Testis (tissue), 2 donors: ENCODE measurements at regions not wholly inside any gene's neighbourhood (a gene's known extent, or its start where the extent isn't known, plus 50 kb on each side); places are given as distances from the start of the nearest gene placed in this dataset.

Experiments
- DNase-seq: peaks from one replicate; pipeline ENCODE4 v3.0.0-alpha.2; 2019
- H3K27ac ChIP-seq, 2 donors: fragments of 200-600 bp; sonication (generic); one replicate each; pipeline ENCODE4 v1.5.1; 2019
- H3K27me3 ChIP-seq: fragments of 200-600 bp; sonication (generic); one replicate; pipeline ENCODE4 v1.5.1; 2019
- H3K36me3 ChIP-seq: fragments of 200-600 bp; sonication (generic); one replicate; pipeline ENCODE4 v1.5.1; 2017; ENCODE audit warnings: low read depth; ENCODE audit errors: missing control alignments
- H3K4me1 ChIP-seq: fragments of 200-600 bp; sonication (generic); one replicate; pipeline ENCODE4 v1.5.1; 2019
- H3K4me3 ChIP-seq, 2 donors: fragments of 200-600 bp; sonication (generic); one replicate each; pipeline ENCODE4 v1.5.1; 2017 to 2019
- H3K9me3 ChIP-seq: fragments of 200-600 bp; sonication (generic); one replicate; pipeline ENCODE4 v1.5.1; 2017
- CTCF ChIP-seq, 3 experiments: fragments of 450-650 bp in 2 of 3; fragments of 200-600 bp in 1 of 3; sonication (generic) in 1 of 3; IDR thresholded peaks; one replicate each; pipeline ENCODE4 v1.5.1; 2016 to 2019; ENCODE audit warnings: antibody characterized with exemption in 3 of 3, mild to moderate bottlenecking in 2 of 3, moderate library complexity in 1 of 3
- POLR2A ChIP-seq: fragments of 450-650 bp; IDR thresholded peaks from one replicate; pipeline ENCODE4 v1.6.1; 2017; ENCODE audit warnings: antibody characterized with exemption, mild to moderate bottlenecking, moderate library complexity
- WGBS, 2 donors: methylation state at CpG; one replicate each; pipeline ENCODE4 v1.1.5; 2018; 5-methylcytosine and 5-hydroxymethylcytosine counted together
- intact Hi-C: fragments of 100-400 bp; cut with DNase I; formaldehyde crosslinking; loops from one replicate; pipeline ENCODE4 v1.15.1; 2023; ENCODE audit warnings: low total_unique reads

- 67 to 81% methylated on average over 2 of the region's 2 CpGs for whole genome bisulfite sequencing, 2 donors
- TF ChIP-seq POLR2A (no peak), CTCF (IDR thresholded peaks at IDR 0.05) (no peak)
- intact Hi-C loops, result no loop called here
- no peak overlapping the region for H3K27ac ChIP-seq
- no peaks in the 10 kb centered on the region for H3K36me3 ChIP-seq
- H3K4me1 ChIP-seq, result no peaks in the 10 kb centered on the region
- no peak overlapping the region for H3K4me3 ChIP-seq
- no peaks in the 10 kb centered on the region for H3K9me3 ChIP-seq
- no peak for DNase-seq
- no peaks in the 10 kb centered on the region for H3K27me3 ChIP-seq
These were observed 303.9 kb downstream of the ZEB2 start for GRCh38 chr2:144215701-144216675.

- H3K36me3 ChIP-seq, result no peaks in the 10 kb centered on the region
- DNase-seq, result no peak
- no peaks in the 10 kb centered on the region for H3K9me3 ChIP-seq
- 95 to 96% methylated on average over 1 of the region's 1 CpG for WGBS, 2 donors
- H3K4me1 ChIP-seq, result no peaks in the 10 kb centered on the region
- no peak overlapping the region for H3K27ac ChIP-seq
- intact Hi-C loops, result no loop called here
- TF ChIP-seq POLR2A (no peak), CTCF (IDR thresholded peaks at IDR 0.05) (no peak)
- no peak overlapping the region for H3K4me3 ChIP-seq
- H3K27me3 ChIP-seq, result no peaks in the 10 kb centered on the region
These were observed 304.7 kb downstream of the ZEB2 start for GRCh38 chr2:144215207-144215606.

- no peak for DNase-seq
- H3K4me1 ChIP-seq, result no peaks in the 10 kb centered on the region
- 89 to 95% methylated on average over 2 of the region's 2 CpGs for WGBS, 2 donors
- H3K27ac ChIP-seq, result no peak overlapping the region
- no peaks in the 10 kb centered on the region for H3K36me3 ChIP-seq
- TF ChIP-seq CTCF (IDR thresholded peaks at IDR 0.05) (no peak), POLR2A (no peak)
- no peaks in the 10 kb centered on the region for H3K9me3 ChIP-seq
- no peak overlapping the region for H3K4me3 ChIP-seq
- intact Hi-C loops, result no loop called here
- no peaks in the 10 kb centered on the region for H3K27me3 ChIP-seq
These were observed 306.1 kb downstream of the ZEB2 start for GRCh38 chr2:144213797-144214196.

GRCh38 chr2:144211826-144212225 is 308.1 kb downstream of the ZEB2 start:
- Histone ChIP-seq H3K4me3 (no peak overlapping the region), H3K36me3 (no peaks in the 10 kb centered on the region), H3K4me1 (no peaks in the 10 kb centered on the region), H3K27me3 (no peaks in the 10 kb centered on the region), H3K9me3 (no peaks in the 10 kb centered on the region), H3K27ac (no peak overlapping the region)
- no peak for DNase-seq
- no peak for TF ChIP-seq CTCF (IDR thresholded peaks at IDR 0.05)
- no peak for TF ChIP-seq POLR2A
- WGBS, 2 donors, result 98% methylated on average over 4 of the region's 4 CpGs
- intact Hi-C loops, result no loop called here

GRCh38 chr2:144211065-144211464 is 308.9 kb downstream of the ZEB2 start:
- H3K27ac ChIP-seq, result no peak overlapping the region
- 91 to 95% methylated on average over 4 of the region's 4 CpGs for WGBS, 2 donors
- no peak overlapping the region for H3K4me3 ChIP-seq
- H3K36me3 ChIP-seq, result no peaks in the 10 kb centered on the region
- intact Hi-C loops, result no loop called here
- DNase-seq, result no peak
- TF ChIP-seq POLR2A, result no peak
- TF ChIP-seq CTCF (IDR thresholded peaks at IDR 0.05), result no peak
- H3K4me1 ChIP-seq, result no peaks in the 10 kb centered on the region
- no peaks in the 10 kb centered on the region for H3K27me3 ChIP-seq
- H3K9me3 ChIP-seq, result no peaks in the 10 kb centered on the region
